Smooth muscle cell (in vitro differentiated cells): ENCODE measurements at regions not wholly inside any gene's neighbourhood (a gene's known extent, or its start where the extent isn't known, plus 50 kb on each side); places are given as distances from the start of the nearest gene placed in this dataset.

Source experiments
- DNase-seq: peaks from one replicate; lab custom pipeline; 2025; ENCODE audit not compliant: unreplicated experiment; lab: John Stamatoyannopoulos, UW
- H2AFZ ChIP-seq: fragments of 200-600 bp; sonication (generic); 2 replicates; pipeline ENCODE4 v1.6.0; 2016; ENCODE audit warnings: antibody characterized with exemption, low read depth, mild to moderate bottlenecking
- H3F3A ChIP-seq: fragments of 200-600 bp; sonication (generic); 2 replicates; pipeline ENCODE4 v1.6.0; 2017; ENCODE audit warnings: antibody characterized with exemption, low read depth
- H3K27ac ChIP-seq: fragments of 200-600 bp; sonication (generic); 2 replicates; pipeline ENCODE4 v1.5.1; 2016; ENCODE audit warnings: low read depth, mild to moderate bottlenecking
- H3K27me3 ChIP-seq: fragments of 200-600 bp; sonication (generic); 2 replicates; pipeline ENCODE4 v1.6.1; 2016; ENCODE audit warnings: low read depth, mild to moderate bottlenecking
- H3K36me3 ChIP-seq: fragments of 200-600 bp; sonication (generic); 2 replicates; pipeline ENCODE4 v1.5.1; 2016; ENCODE audit warnings: low read depth
- H3K4me1 ChIP-seq: fragments of 200-600 bp; sonication (generic); 2 replicates; pipeline ENCODE4 v1.5.1; 2016; ENCODE audit warnings: low read depth
- H3K4me2 ChIP-seq: fragments of 200-600 bp; sonication (generic); 2 replicates; pipeline ENCODE4 v1.6.0; 2016; ENCODE audit warnings: mild to moderate bottlenecking
- H3K4me3 ChIP-seq: fragments of 200-600 bp; sonication (generic); 2 replicates; pipeline ENCODE4 v1.5.1; 2016; ENCODE audit warnings: mild to moderate bottlenecking
- H3K79me2 ChIP-seq: fragments of 200-600 bp; sonication (generic); 2 replicates; pipeline ENCODE4 v1.6.0; 2016; ENCODE audit warnings: low read depth, mild to moderate bottlenecking
- H3K9ac ChIP-seq: fragments of 200-600 bp; sonication (generic); 2 replicates; pipeline ENCODE4 v1.6.0; 2016; ENCODE audit warnings: low read depth
- H3K9me3 ChIP-seq: fragments of 200-600 bp; sonication (generic); replicated peaks from 2 replicates; pipeline ENCODE4 v1.5.1; 2016; ENCODE audit warnings: low read depth
- H4K20me1 ChIP-seq: fragments of 200-600 bp; sonication (generic); 2 replicates; pipeline ENCODE4 v1.6.0; 2016; ENCODE audit warnings: low read depth
- WGBS: methylation state at CpG from one replicate; pipeline ENCODE4 v1.1.7; 2016; ENCODE audit warnings: low lambda C conversion rate; 5-methylcytosine and 5-hydroxymethylcytosine counted together
- TF ChIP-seq, protein P1 (sequence below): fragments of 200-600 bp; sonication (generic); IDR thresholded peaks from 2 replicates; pipeline ENCODE4 v1.5.1; 2017; ENCODE audit warnings: borderline replicate concordance, mild to moderate bottlenecking, antibody characterized with exemption; ENCODE audit not compliant: insufficient read depth, poor library complexity, severe bottlenecking

DNA sequence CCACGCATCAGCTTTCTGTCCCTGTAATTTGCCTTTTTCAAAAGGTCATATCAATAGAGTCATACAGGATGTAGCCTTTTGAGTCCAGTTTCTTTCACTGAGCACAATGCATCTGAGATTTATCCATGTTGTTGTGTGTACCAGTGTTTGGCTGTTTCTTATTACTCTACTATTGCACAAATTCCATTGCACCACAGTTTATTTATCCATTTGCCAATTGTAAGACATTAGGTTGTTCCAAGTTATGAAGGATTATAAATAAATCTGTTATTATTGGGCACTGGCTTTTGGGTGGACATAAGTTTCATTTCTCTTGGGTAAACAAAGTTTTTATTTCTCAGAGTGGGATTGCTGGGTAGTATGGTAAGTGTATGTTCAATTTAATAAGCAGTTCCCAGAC is 68.3 kb upstream of the TBPL2 start:
- no peak overlapping the region for H2AFZ ChIP-seq
- H3K4me3 ChIP-seq = no peak overlapping the region
- H3F3A ChIP-seq = no peaks in the 10 kb centered on the region
- H3K9me3 ChIP-seq = no peaks in the 10 kb centered on the region
- no peaks in the 10 kb centered on the region for H3K4me1 ChIP-seq
- 96% methylated on average over 1 of the region's 1 CpG for WGBS
- H3K9ac ChIP-seq = no peak overlapping the region
- H4K20me1 ChIP-seq = no peaks in the 10 kb centered on the region
- H3K36me3 ChIP-seq = no peaks in the 10 kb centered on the region
- no peaks in the 10 kb centered on the region for H3K79me2 ChIP-seq
- no peak for DNase-seq
- TF ChIP-seq, protein P1, sequence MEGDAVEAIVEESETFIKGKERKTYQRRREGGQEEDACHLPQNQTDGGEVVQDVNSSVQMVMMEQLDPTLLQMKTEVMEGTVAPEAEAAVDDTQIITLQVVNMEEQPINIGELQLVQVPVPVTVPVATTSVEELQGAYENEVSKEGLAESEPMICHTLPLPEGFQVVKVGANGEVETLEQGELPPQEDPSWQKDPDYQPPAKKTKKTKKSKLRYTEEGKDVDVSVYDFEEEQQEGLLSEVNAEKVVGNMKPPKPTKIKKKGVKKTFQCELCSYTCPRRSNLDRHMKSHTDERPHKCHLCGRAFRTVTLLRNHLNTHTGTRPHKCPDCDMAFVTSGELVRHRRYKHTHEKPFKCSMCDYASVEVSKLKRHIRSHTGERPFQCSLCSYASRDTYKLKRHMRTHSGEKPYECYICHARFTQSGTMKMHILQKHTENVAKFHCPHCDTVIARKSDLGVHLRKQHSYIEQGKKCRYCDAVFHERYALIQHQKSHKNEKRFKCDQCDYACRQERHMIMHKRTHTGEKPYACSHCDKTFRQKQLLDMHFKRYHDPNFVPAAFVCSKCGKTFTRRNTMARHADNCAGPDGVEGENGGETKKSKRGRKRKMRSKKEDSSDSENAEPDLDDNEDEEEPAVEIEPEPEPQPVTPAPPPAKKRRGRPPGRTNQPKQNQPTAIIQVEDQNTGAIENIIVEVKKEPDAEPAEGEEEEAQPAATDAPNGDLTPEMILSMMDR = no peak
- H3K4me2 ChIP-seq = no peak overlapping the region
- H3K27ac ChIP-seq = no peak overlapping the region
- H3K27me3 ChIP-seq = no peaks in the 10 kb centered on the region

DNA sequence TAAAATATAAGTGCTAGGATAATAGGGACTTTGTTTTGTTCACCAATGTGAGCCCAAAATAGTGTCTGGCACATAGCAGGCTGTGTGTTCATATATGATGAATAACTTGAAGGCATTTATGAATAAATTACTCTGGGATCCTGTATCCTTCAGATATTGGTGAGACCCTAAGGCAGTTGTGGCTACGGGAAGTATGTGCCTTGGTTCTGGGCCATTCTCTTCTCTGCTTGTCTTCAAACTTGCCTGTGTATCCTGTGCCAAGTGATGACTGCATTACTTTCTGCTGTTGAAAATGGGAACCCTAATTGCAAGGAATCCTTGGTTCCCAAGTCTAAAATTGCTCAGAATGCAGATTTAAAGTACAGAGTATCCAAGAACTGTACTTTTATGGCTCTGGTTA is 67.6 kb upstream of the KTN1 start:
- no peaks in the 10 kb centered on the region for H4K20me1 ChIP-seq
- H3K27me3 ChIP-seq = no peaks in the 10 kb centered on the region
- DNase-seq = no peak

DNA sequence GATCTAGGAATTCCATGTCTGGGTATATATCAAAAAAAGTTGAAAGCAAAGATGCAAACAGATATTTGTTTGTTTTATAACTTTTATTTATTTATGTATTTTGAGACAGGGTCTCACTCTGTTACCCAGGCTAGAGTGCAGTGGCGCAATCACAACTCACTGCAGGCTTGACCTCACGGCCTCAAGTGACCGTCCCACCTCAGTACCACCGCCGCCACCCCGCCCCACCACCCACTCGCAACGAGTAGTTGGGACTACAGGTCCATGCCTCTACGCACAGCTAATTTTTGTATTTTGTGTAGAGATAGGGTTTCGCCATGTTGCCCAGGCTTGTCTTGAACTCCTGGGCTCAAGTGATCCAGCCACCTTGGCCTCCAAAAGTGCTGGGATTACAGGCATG is 66.5 kb upstream of the KTN1 start:
- Histone ChIP-seq H3K4me2 (no peak overlapping the region), H3K9me3 (no peaks in the 10 kb centered on the region), H2AFZ (no peak overlapping the region), H3K79me2 (no peaks in the 10 kb centered on the region), H3K36me3 (no peaks in the 10 kb centered on the region), H3K9ac (no peak overlapping the region), H3K4me3 (no peak overlapping the region), H3K27me3 (no peaks in the 10 kb centered on the region), H3F3A (no peaks in the 10 kb centered on the region), H3K27ac (no peak overlapping the region), H3K4me1 (no peaks in the 10 kb centered on the region), H4K20me1 (no peaks in the 10 kb centered on the region)
- TF ChIP-seq, protein P1 = no peak
- DNase-seq = no peak
- WGBS = 90% methylated on average over 10 of the region's 10 CpGs

More for the DNA sequence above, 67.6 kb upstream of the KTN1 start:
- Histone ChIP-seq H3F3A (no peaks in the 10 kb centered on the region), H3K4me2 (no peak overlapping the region), H2AFZ (no peak overlapping the region), H3K9me3 (no peaks in the 10 kb centered on the region), H3K4me3 (no peak overlapping the region), H3K36me3 (no peaks in the 10 kb centered on the region), H3K9ac (no peak overlapping the region), H3K4me1 (no peaks in the 10 kb centered on the region), H3K27ac (no peak overlapping the region), H3K79me2 (no peaks in the 10 kb centered on the region)
- 85% methylated on average over 1 of the region's 1 CpG for WGBS
- TF ChIP-seq, protein P1 = no peak

DNA sequence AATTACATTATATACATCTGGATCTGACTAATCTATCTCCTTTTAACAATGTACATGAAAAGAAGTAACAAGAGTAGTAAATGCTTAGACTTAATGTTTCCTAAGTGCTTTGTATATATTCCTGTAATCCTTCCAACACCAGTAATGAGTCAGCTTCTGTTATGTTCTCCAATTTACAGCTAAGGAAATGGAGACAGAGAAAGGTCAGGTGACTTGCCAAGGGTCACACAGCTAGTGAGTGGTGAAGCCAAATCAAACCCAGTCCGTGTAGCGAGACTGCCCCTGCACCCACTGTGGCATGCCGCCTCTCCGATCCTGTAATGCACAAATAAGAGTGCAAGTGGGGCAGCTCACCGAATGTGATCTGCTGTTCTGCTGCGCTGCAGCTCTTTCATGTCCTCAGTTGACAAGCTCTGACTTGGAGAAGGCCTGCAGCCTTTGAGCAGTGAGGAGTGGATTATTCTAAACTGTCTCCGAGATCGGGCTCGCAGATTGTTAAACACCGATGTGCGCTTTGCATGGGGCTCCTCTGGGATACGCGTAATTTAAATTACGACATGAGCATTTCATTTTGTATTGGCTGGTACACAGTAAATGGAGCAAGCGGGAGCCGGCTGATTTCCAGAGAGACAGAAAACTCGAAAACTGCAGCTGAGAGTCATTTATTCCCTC is 65.1 kb upstream of the KTN1 start:
- H3K9ac ChIP-seq = no peak overlapping the region
- H3K27ac ChIP-seq = no peak overlapping the region
- H4K20me1 ChIP-seq = no peaks in the 10 kb centered on the region
- no peaks in the 10 kb centered on the region for H3K4me1 ChIP-seq
- no peak for DNase-seq
- H3F3A ChIP-seq = no peaks in the 10 kb centered on the region
- TF ChIP-seq, protein P1 = no peak
- WGBS = 62% methylated on average over 17 of the region's 17 CpGs
- no peaks in the 10 kb centered on the region for H3K9me3 ChIP-seq
- peak overlapping the region; percentile 1 for H3K4me2 ChIP-seq
- H3K79me2 ChIP-seq = no peaks in the 10 kb centered on the region
- no peaks in the 10 kb centered on the region for H3K36me3 ChIP-seq
- H2AFZ ChIP-seq = no peak overlapping the region
- no peak overlapping the region for H3K4me3 ChIP-seq
- no peaks in the 10 kb centered on the region for H3K27me3 ChIP-seq
